H1 (cell line): ENCODE measurements at regions not wholly inside any gene's neighbourhood (a gene's known extent, or its start where the extent isn't known, plus 50 kb on each side); places are given as distances from the start of the nearest gene placed in this dataset.
A peak's percentile ranks its signal among the peaks of the same experiment; 100 is the strongest.

ENCODE experiments used
- CTCF ChIA-PET: fragments of 300-600 bp; sonication (Branson Sonifier 250); formaldehyde crosslinking; loops from one replicate; lab custom pipeline; 2021; ENCODE audit not compliant: partially characterized antibody; lab: Charles Lee
- POLR2A ChIA-PET: fragments of 300-600 bp; sonication (Branson Sonifier 250); formaldehyde crosslinking; loops from one replicate; lab custom pipeline; 2021; ENCODE audit warnings: inconsistent platforms; ENCODE audit not compliant: partially characterized antibody; lab: Charles Lee
- DNase-seq, 2 experiments: peaks; one replicate each; pipeline versions ENCODE4 v3.0.0 to v3.0.0-alpha.2; 2010 to 2022; ENCODE audit warnings: low spot score in 2 of 2, low read depth in 1 of 2, mixed read lengths in 1 of 2
- FAIRE-seq: peaks from 2 replicates; lab custom pipeline; 2011; peaks lifted over from hg19 to GRCh38; lab: Jason Lieb, UNC
- H2AFZ ChIP-seq: 2 replicates; pipeline ENCODE4 v1.8.1; 2012; ENCODE audit warnings: low read length, inconsistent platforms
- H2AK5ac ChIP-seq: 2 replicates; pipeline ENCODE4 v1.6.1; 2013; ENCODE audit warnings: low read depth, low read length
- H2BK120ac ChIP-seq: replicated peaks from 2 replicates; pipeline ENCODE3; 2013; ENCODE audit warnings: low read depth, low read length, inconsistent platforms
- H2BK12ac ChIP-seq: 2 replicates; pipeline ENCODE4 v1.6.1; 2013; ENCODE audit warnings: low read depth, low read length
- H2BK15ac ChIP-seq: 2 replicates; pipeline ENCODE4 v1.6.1; 2013; ENCODE audit warnings: low read length
- H2BK20ac ChIP-seq: 2 replicates; pipeline ENCODE4 v1.6.1; 2013; ENCODE audit warnings: low read length
- H2BK5ac ChIP-seq: 2 replicates; pipeline ENCODE4 v1.6.1; 2013; ENCODE audit warnings: low read depth, low read length
- H3K14ac ChIP-seq: 2 replicates; pipeline ENCODE4 v1.6.1; 2013; ENCODE audit warnings: inconsistent platforms; ENCODE audit not compliant: insufficient read length
- H3K18ac ChIP-seq: 2 replicates; pipeline ENCODE4 v1.6.1; 2013; ENCODE audit warnings: low read length; ENCODE audit errors: extremely low read depth
- H3K23ac ChIP-seq: 2 replicates; pipeline ENCODE4 v1.6.1; 2013; ENCODE audit warnings: inconsistent platforms; ENCODE audit not compliant: insufficient read length
- H3K23me2 ChIP-seq: 2 replicates; pipeline ENCODE4 v1.6.1; 2013; ENCODE audit warnings: low read depth, low read length
- H3K27ac ChIP-seq: 2 replicates; pipeline ENCODE4 v1.6.1; 2011; ENCODE audit warnings: low read depth, low read length, inconsistent platforms
- H3K27me3 ChIP-seq, 4 experiments: replicated peaks in 1 of 4; 1 replicate in 1 of 4; 2 replicates in 3 of 4; pipeline versions ENCODE4 v1.6.1 to v1.8.1; 2011 to 2013; ENCODE audit warnings: low read length in 3 of 4, mild to moderate bottlenecking in 3 of 4, inconsistent platforms in 2 of 4, mixed read lengths in 2 of 4, moderate library complexity in 1 of 4; ENCODE audit not compliant: control insufficient read depth in 3 of 4, insufficient read depth in 3 of 4; ENCODE audit errors: extremely low read depth in 1 of 4
- H3K36me3 ChIP-seq, 4 experiments: 2 replicates each; pipeline versions ENCODE4 v1.6.1 to v1.8.1; 2011 to 2013; ENCODE audit warnings: mild to moderate bottlenecking in 4 of 4, low read length in 3 of 4, moderate library complexity in 2 of 4, control low read depth in 1 of 4, inconsistent platforms in 1 of 4; ENCODE audit not compliant: insufficient read depth in 4 of 4, control insufficient read depth in 2 of 4
- H3K4ac ChIP-seq: replicated peaks from 2 replicates; pipeline ENCODE3; 2013; ENCODE audit warnings: low read length, low read depth, mixed read lengths, inconsistent platforms; ENCODE audit not compliant: insufficient read length
- H3K4me1 ChIP-seq, 4 experiments: replicated peaks in 1 of 4; 1 replicate in 1 of 4; 2 replicates in 3 of 4; pipeline versions ENCODE4 v1.6.1 to v1.8.1; 2011 to 2013; ENCODE audit warnings: low read length in 3 of 4, inconsistent platforms in 2 of 4, mixed read lengths in 1 of 4; ENCODE audit not compliant: insufficient read depth in 4 of 4, control insufficient read depth in 3 of 4
- H3K4me2 ChIP-seq, 2 experiments: 2 replicates each; pipeline versions ENCODE4 v1.6.1 to v1.8.1; 2011 to 2013; ENCODE audit warnings: low read depth in 2 of 2, low read length in 2 of 2, control low read depth in 1 of 2, inconsistent platforms in 1 of 2, mild to moderate bottlenecking in 1 of 2; ENCODE audit not compliant: insufficient read depth in 1 of 2
- H3K4me3 ChIP-seq, 4 experiments: fragments of 200-600, 300-600 bp in 1 of 4; sonication (generic), shearing (Covaris generic), sonication (Bioruptor Twin) in 1 of 4; 2 replicates each; pipeline versions ENCODE4 v1.5.1 to v1.8.1; 2011 to 2016; ENCODE audit warnings: low read length in 4 of 4, low read depth in 3 of 4, control low read depth in 2 of 4, inconsistent platforms in 2 of 4, mild to moderate bottlenecking in 2 of 4, mixed read lengths in 1 of 4, moderate library complexity in 1 of 4; ENCODE audit not compliant: insufficient read depth in 2 of 4; ENCODE audit errors: extremely low read depth in 1 of 4
- H3K56ac ChIP-seq: replicated peaks from 2 replicates; pipeline ENCODE3; 2013; ENCODE audit warnings: low read depth, mild to moderate bottlenecking, mixed read lengths, low read length, inconsistent platforms; ENCODE audit not compliant: insufficient read length
- H3K79me1 ChIP-seq: 2 replicates; pipeline ENCODE4 v1.6.1; 2013; ENCODE audit warnings: low read depth, low read length, control low read depth
- H3K79me2 ChIP-seq, 2 experiments: 2 replicates each; pipeline versions ENCODE4 v1.6.1 to v1.8.1; 2012 to 2013; ENCODE audit warnings: low read length in 2 of 2, mild to moderate bottlenecking in 2 of 2, inconsistent platforms in 1 of 2; ENCODE audit not compliant: insufficient read depth in 2 of 2, control insufficient read depth in 1 of 2
- H3K9ac ChIP-seq, 4 experiments: replicated peaks in 1 of 4; 1 replicate in 1 of 4; 2 replicates in 3 of 4; pipeline versions ENCODE4 v1.6.1 to v1.8.1; 2011 to 2013; ENCODE audit warnings: low read depth in 3 of 4, low read length in 3 of 4, control low read depth in 2 of 4, mild to moderate bottlenecking in 2 of 4, moderate library complexity in 2 of 4, inconsistent platforms in 1 of 4; ENCODE audit errors: extremely low read depth in 1 of 4
- H3K9me3 ChIP-seq, 2 experiments: 2 replicates each; pipeline versions ENCODE4 v1.6.1 to v1.8.1; 2012 to 2013; ENCODE audit warnings: mild to moderate bottlenecking in 2 of 2, moderate library complexity in 2 of 2, control low read depth in 1 of 2, inconsistent platforms in 1 of 2, low read depth in 1 of 2, low read length in 1 of 2, mixed read lengths in 1 of 2; ENCODE audit not compliant: insufficient read depth in 2 of 2
- H4K20me1 ChIP-seq, 2 experiments: replicated peaks in 1 of 2; 2 replicates each; pipeline versions ENCODE3 to v1.8.1; 2011 to 2013; ENCODE audit warnings: inconsistent platforms in 2 of 2, low read length in 2 of 2, mild to moderate bottlenecking in 1 of 2; ENCODE audit not compliant: insufficient read depth in 2 of 2, control insufficient read depth in 1 of 2
- H4K5ac ChIP-seq: 2 replicates; pipeline ENCODE4 v1.6.1; 2013; ENCODE audit warnings: low read length, low read depth, mixed read lengths, inconsistent platforms; ENCODE audit not compliant: insufficient read length
- H4K8ac ChIP-seq: 2 replicates; pipeline ENCODE4 v1.8.0; 2013; ENCODE audit warnings: mild to moderate bottlenecking, moderate library complexity, low read length, inconsistent platforms; ENCODE audit not compliant: insufficient read depth; ENCODE audit errors: extremely low read depth
- H4K91ac ChIP-seq: replicated peaks from 2 replicates; pipeline ENCODE3; 2013; ENCODE audit warnings: low read length, mixed read lengths, inconsistent platforms; ENCODE audit not compliant: insufficient read length
- BRCA1 ChIP-seq: IDR thresholded peaks from 2 replicates; pipeline ENCODE4 v1.6.1; 2012; ENCODE audit warnings: low read depth, low read length, improper control_type of control experiment
- NANOG ChIP-seq: IDR thresholded peaks from 2 replicates; pipeline ENCODE4 v1.6.1; 2011; ENCODE audit warnings: low read length, low read depth, mild to moderate bottlenecking, inconsistent platforms; ENCODE audit not compliant: insufficient read depth, poor library complexity, severe bottlenecking
- NRF1 ChIP-seq: IDR thresholded peaks from 2 replicates; pipeline ENCODE4 v1.6.1; 2011; ENCODE audit warnings: mild to moderate bottlenecking, low read depth, low read length, improper control_type of control experiment
- PHF8 ChIP-seq: fragments of 200-600 bp; sonication (generic); conservative IDR thresholded peaks from 2 replicates; pipeline ENCODE4 v1.7.1; 2012; ENCODE audit warnings: low read depth, mild to moderate bottlenecking, inconsistent platforms, low read length, moderate library complexity
- POU5F1 ChIP-seq: IDR thresholded peaks from 2 replicates; pipeline ENCODE4 v1.6.1; 2011; ENCODE audit warnings: low read depth, mild to moderate bottlenecking, low read length, moderate library complexity
- SP4 ChIP-seq: IDR thresholded peaks from 2 replicates; pipeline ENCODE4 v1.6.1; 2012; ENCODE audit warnings: low read length, inconsistent platforms
- TCF12 ChIP-seq: IDR thresholded peaks from 2 replicates; pipeline ENCODE4 v1.6.1; 2011; ENCODE audit warnings: low read depth, mild to moderate bottlenecking, low read length
- WGBS, 2 experiments: shearing (Covaris generic) in 1 of 2; methylation state at CpG; one replicate each; pipeline versions ENCODE4 v1.1.6 to v1.1.7; 2013 to 2015; ENCODE audit warnings: low lambda C conversion rate in 2 of 2, mixed read lengths in 2 of 2, inconsistent platforms in 1 of 2, low coverage in 1 of 2, missing lambda C conversion rate in 1 of 2; ENCODE audit not compliant: insufficient replicate concordance in 2 of 2, insufficient coverage in 1 of 2, insufficient read length in 1 of 2; ENCODE audit errors: extremely low coverage in 1 of 2, missing lambda C conversion rate in 1 of 2; 5-methylcytosine and 5-hydroxymethylcytosine counted together

DNA sequence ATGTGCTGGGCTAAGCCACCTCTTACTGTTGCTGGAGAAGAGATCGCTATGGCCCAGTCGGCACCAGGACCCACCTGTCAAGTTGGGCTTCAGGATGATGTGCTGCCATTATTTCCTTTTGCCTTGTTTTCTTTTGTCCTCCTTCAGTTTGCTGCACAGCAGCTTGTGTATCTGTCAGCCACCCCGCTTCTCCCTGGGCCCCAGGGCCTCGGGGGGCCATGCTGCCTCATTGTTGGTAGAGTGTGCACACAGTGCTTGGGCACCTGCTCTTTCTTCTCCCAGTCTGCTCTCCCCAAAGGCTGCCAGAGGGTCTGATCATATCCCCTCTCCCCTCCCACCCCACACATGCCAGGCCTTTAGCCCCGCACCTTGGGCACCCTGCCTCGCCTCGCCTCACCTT, 185.5 kb upstream of the ATP10A start:
- no peak overlapping the region for H2BK12ac ChIP-seq
- H3K56ac ChIP-seq, result no peak overlapping the region
- no peak overlapping the region for H2BK15ac ChIP-seq
- no peak overlapping the region for H2BK5ac ChIP-seq
- FAIRE-seq (no peak), DNase-seq (no peak)
- no peaks in the 10 kb centered on the region for H3K27me3 ChIP-seq
- no peak overlapping the region for H3K4ac ChIP-seq
- H3K23ac ChIP-seq, result no peak overlapping the region
- no peak overlapping the region for H3K18ac ChIP-seq
- no peak overlapping the region for H3K9ac ChIP-seq
- H3K4me3 ChIP-seq, result no peak overlapping the region
- H2BK120ac ChIP-seq, result no peak overlapping the region
- H3K14ac ChIP-seq, result no peak overlapping the region
- H2AFZ ChIP-seq, result peak overlapping the region; percentile 29; the same call in 1 of the 2 replicates
- no peak overlapping the region for H2BK20ac ChIP-seq
- no peak overlapping the region for H4K5ac ChIP-seq
- POLR2A ChIA-PET, result no interaction called here
- no peaks in the 10 kb centered on the region for H3K79me1 ChIP-seq
- H3K79me2 ChIP-seq, result no peaks in the 10 kb centered on the region
- no peaks in the 10 kb centered on the region for H4K20me1 ChIP-seq
- no peak overlapping the region for H4K91ac ChIP-seq
- H3K4me2 ChIP-seq, result no peak overlapping the region
- H2AK5ac ChIP-seq, result no peak overlapping the region
- H3K23me2 ChIP-seq, result no peaks in the 10 kb centered on the region
- H4K8ac ChIP-seq, result no peak overlapping the region
- H3K4me1 ChIP-seq, result 0 out of 7 replicates have a peak, but pooled peaks cover 0 to 3% (median 0%) of the 10 kb centered on the region in 4 experiments
- CTCF ChIA-PET, result no interaction called here
- H3K9me3 ChIP-seq, result no peaks in the 10 kb centered on the region
- WGBS, 2 experiments, result 99% methylated on average over 4 of the region's 7 CpGs; no CpG with 5 or more reads in 1 of the 2 experiments
- no peak overlapping the region for H3K27ac ChIP-seq
- no peaks in the 10 kb centered on the region for H3K36me3 ChIP-seq
- TF ChIP-seq SP4 (no peak), NRF1 (no peak), POU5F1 (no peak), TCF12 (no peak), BRCA1 (no peak), PHF8 (no peak), NANOG (no peak)
